ENCODE measurements at regions not wholly inside any gene's neighbourhood (a gene's known extent, or its start where the extent isn't known, plus 50 kb on each side); places are given as distances from the start of the nearest gene placed in this dataset.

DNA sequence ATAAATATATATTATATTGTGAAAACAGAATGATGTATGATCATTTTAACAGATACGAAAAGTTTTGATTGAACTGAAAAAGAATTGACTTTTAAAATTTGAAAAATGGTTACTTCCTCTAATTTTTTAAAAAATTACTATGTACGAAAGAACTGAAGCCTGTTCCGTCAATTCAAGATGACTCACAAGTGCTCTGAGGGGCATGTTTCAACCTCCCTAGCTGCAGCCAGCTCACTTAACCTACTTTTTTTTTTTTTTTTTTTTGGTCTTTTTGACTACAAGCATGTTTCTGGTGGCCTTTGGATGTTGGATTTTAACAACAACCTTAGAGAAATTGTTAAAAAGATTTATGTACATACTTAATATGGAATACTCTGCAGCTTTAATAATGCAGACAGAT is 1139.3 kb downstream of the DIAPH3 start:
- TF ChIP-seq, protein P1, sequence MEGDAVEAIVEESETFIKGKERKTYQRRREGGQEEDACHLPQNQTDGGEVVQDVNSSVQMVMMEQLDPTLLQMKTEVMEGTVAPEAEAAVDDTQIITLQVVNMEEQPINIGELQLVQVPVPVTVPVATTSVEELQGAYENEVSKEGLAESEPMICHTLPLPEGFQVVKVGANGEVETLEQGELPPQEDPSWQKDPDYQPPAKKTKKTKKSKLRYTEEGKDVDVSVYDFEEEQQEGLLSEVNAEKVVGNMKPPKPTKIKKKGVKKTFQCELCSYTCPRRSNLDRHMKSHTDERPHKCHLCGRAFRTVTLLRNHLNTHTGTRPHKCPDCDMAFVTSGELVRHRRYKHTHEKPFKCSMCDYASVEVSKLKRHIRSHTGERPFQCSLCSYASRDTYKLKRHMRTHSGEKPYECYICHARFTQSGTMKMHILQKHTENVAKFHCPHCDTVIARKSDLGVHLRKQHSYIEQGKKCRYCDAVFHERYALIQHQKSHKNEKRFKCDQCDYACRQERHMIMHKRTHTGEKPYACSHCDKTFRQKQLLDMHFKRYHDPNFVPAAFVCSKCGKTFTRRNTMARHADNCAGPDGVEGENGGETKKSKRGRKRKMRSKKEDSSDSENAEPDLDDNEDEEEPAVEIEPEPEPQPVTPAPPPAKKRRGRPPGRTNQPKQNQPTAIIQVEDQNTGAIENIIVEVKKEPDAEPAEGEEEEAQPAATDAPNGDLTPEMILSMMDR (IDR thresholded peaks at IDR 0.05), result no peak
- TF ChIP-seq POLR2A (IDR thresholded peaks at IDR 0.05), result no peak
